ENCODE measurements at regions not wholly inside any gene's neighbourhood (a gene's known extent, or its start where the extent isn't known, plus 50 kb on each side); places are given as distances from the start of the nearest gene placed in this dataset.

DNA sequence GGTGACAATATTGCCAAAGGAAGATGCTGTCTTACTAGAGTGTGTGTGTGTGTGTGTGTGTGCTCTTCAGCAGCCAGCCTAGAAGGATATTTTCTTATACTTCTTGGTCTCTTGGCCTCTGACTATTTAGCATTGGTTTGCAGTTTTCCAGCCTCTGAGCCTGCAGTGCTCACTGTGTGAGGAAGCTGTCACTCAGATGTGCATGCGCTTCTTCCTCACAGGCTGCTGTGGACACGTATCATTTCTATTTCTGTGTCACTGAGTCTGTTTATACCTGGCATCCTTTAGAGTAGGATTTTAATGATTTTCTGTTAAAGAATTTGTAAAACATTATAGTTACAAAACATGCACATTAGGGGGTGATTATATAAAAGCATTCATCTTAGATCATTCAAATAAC is 83.3 kb downstream of the ALDH8A1 start:
- H3K27me3 Mint-ChIP-seq, result no peaks in the 10 kb centered on the region
- H3K27ac Mint-ChIP-seq, result no peak overlapping the region
- H3K4me3 Mint-ChIP-seq (ENCODE audit: low read depth), result no peak overlapping the region
- TF ChIP-seq, protein P1, sequence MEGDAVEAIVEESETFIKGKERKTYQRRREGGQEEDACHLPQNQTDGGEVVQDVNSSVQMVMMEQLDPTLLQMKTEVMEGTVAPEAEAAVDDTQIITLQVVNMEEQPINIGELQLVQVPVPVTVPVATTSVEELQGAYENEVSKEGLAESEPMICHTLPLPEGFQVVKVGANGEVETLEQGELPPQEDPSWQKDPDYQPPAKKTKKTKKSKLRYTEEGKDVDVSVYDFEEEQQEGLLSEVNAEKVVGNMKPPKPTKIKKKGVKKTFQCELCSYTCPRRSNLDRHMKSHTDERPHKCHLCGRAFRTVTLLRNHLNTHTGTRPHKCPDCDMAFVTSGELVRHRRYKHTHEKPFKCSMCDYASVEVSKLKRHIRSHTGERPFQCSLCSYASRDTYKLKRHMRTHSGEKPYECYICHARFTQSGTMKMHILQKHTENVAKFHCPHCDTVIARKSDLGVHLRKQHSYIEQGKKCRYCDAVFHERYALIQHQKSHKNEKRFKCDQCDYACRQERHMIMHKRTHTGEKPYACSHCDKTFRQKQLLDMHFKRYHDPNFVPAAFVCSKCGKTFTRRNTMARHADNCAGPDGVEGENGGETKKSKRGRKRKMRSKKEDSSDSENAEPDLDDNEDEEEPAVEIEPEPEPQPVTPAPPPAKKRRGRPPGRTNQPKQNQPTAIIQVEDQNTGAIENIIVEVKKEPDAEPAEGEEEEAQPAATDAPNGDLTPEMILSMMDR (IDR thresholded peaks at IDR 0.05; ENCODE audit: unreplicated experiment), result no peak
- DNase-seq (ENCODE audit: low spot score, unreplicated experiment), result no peak
- no peaks in the 10 kb centered on the region for H3K9me3 Mint-ChIP-seq (ENCODE audit: low read depth)
- H3K36me3 Mint-ChIP-seq (ENCODE audit: insufficient read depth), result no peaks in the 10 kb centered on the region
- peaks cover 3% of the 10 kb centered on the region for H3K4me1 Mint-ChIP-seq (ENCODE audit: low read depth)

DNA sequence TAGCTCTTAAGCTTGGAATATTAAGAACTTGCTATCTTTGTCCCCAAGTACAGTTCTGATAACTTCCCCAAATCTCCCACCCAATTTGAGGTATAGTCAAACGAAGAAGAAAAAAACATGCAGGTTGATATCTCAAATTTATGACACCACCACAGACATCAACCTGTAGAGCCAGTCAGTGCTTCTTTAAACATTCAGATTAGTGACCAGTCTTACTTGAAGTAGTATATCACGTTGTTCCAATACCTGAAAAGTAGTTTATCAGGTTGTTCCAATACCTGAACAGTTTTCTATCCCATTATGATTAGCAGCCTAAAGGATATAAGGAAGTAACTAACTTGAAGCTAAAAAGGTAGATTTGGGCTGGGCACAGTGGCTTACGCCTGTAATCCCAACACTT is 85.3 kb downstream of the ALDH8A1 start:
- Mint-ChIP-seq H3K36me3 (ENCODE audit: insufficient read depth) (no peaks in the 10 kb centered on the region), H3K9me3 (ENCODE audit: low read depth) (no peaks in the 10 kb centered on the region), H3K27me3 (no peaks in the 10 kb centered on the region), H3K4me1 (ENCODE audit: low read depth) (peaks cover 3% of the 10 kb centered on the region), H3K4me3 (ENCODE audit: low read depth) (no peak overlapping the region), H3K27ac (no peak overlapping the region)
- no peak for DNase-seq (ENCODE audit: low spot score, unreplicated experiment)
- TF ChIP-seq, protein P1 (IDR thresholded peaks at IDR 0.05; ENCODE audit: unreplicated experiment), result no peak

DNA sequence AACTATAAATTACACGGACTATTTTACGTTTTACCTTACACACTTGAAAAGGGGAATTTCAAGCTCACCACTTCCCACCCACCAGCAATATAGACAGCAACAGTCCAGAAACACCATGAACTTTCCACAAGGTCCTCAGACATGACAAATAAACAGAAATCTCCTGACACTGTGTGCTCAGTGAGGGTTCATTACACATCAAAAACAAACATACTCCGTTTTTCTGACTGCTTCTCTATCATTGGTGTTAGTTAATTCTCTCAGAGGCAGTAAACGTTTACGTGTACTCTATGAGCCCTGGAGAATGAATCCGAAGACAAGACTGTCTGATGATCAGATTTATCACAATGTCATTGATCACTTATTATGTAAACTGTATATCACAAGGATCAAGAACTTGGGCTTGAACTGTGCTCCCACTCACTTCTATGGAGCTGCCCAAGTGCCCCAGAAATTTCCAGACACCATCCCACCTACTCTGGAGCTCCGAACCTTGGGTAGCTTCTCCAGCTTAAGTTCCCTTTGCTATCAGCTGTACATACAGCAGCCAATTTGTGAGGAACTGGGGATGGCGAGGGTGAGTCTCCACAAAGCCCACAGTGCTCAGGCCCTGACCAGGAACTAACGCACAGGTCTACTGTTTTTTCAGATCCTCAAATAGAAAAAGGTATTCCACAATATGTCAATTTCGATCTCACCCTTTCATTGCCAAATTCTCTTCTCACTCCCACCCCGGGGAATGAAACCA is 86.0 kb downstream of the ALDH8A1 start:
- no peak for DNase-seq (ENCODE audit: low spot score, unreplicated experiment)
- no peaks in the 10 kb centered on the region for H3K9me3 Mint-ChIP-seq (ENCODE audit: low read depth)
- H3K4me3 Mint-ChIP-seq (ENCODE audit: low read depth), result no peak overlapping the region
- TF ChIP-seq, protein P1 (IDR thresholded peaks at IDR 0.05; ENCODE audit: unreplicated experiment), result no peak
- H3K36me3 Mint-ChIP-seq (ENCODE audit: insufficient read depth), result no peaks in the 10 kb centered on the region
- no peak overlapping the region for H3K27ac Mint-ChIP-seq
- H3K27me3 Mint-ChIP-seq, result no peaks in the 10 kb centered on the region
- H3K4me1 Mint-ChIP-seq (ENCODE audit: low read depth), result peaks cover 3% of the 10 kb centered on the region

DNA sequence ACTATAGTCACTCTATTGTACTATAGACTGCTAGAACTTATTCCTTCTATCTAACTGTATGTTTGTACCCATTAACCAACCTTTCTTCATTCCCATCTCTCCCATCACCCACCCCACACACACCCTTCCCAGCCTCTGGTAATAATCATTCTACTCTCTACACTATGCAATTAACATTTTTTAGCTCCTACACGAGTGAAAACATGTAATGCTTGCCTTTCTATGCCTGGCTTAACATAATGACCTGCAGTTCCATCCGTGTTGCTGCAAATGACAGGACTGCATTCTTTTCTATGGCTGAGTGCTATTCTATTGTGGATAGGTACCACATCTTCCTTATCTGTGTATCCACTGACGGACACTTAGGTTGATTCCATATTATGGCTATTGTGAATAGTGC is 95.5 kb downstream of the ALDH8A1 start:
- H3K4me3 Mint-ChIP-seq (ENCODE audit: low read depth), result no peak overlapping the region
- H3K9me3 Mint-ChIP-seq (ENCODE audit: low read depth), result no peaks in the 10 kb centered on the region
- no peak overlapping the region for H3K27ac Mint-ChIP-seq
- peaks cover 11% of the 10 kb centered on the region for H3K4me1 Mint-ChIP-seq (ENCODE audit: low read depth)
- TF ChIP-seq, protein P1 (IDR thresholded peaks at IDR 0.05; ENCODE audit: unreplicated experiment), result no peak
- no peaks in the 10 kb centered on the region for H3K36me3 Mint-ChIP-seq (ENCODE audit: insufficient read depth)
- no peaks in the 10 kb centered on the region for H3K27me3 Mint-ChIP-seq
- no peak for DNase-seq (ENCODE audit: low spot score, unreplicated experiment)

DNA sequence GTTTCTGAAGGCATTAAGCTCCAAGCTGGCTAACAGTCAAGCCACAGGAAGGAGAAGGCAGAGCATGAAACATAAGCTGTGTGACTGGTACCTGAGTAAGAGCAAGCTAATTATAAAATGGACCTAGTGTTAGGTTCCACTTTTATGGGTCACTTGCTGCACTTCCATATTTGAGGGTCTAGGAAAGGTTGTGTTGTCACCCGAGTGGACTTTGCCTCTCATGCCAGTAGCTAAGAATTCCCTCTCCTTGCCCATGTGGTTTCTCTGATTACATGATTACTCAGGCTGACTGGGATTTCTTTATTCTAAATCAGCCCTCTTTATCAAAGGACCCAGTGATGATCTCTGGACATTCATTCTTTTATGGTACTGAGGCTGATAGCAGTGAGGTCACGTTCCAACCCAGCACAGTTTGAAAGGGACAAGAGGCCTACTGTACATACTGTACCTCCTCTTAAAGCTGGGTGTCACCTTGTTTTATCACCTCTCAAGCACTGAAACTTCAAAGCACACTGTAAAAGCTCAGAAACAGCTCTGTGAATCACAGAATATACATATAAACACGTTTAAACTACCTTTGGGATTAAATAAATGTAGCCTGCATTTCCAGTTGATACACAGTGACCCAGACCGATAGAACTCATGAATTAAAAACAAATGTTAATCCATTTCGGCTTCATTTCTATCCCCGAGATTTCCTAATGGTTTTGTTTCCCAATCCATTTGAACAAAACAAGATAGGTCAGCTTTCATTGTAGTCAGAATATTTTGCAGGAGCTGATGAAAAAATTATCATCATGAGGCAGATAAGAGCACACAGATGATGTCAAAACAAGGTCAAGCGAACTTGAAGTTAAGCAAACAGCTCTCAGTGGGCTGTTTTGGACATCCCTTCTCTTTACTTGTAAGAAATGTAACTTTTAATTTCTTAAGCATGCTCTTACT is 96.5 kb downstream of the ALDH8A1 start:
- H3K36me3 Mint-ChIP-seq (ENCODE audit: insufficient read depth), result no peaks in the 10 kb centered on the region
- H3K27me3 Mint-ChIP-seq, result no peaks in the 10 kb centered on the region
- TF ChIP-seq, protein P1 (IDR thresholded peaks at IDR 0.05; ENCODE audit: unreplicated experiment), result no peak
- H3K4me3 Mint-ChIP-seq (ENCODE audit: low read depth), result no peak overlapping the region
- no peak for DNase-seq (ENCODE audit: low spot score, unreplicated experiment)
- H3K27ac Mint-ChIP-seq, result no peak overlapping the region
- H3K9me3 Mint-ChIP-seq (ENCODE audit: low read depth), result no peaks in the 10 kb centered on the region
- peaks cover 11% of the 10 kb centered on the region for H3K4me1 Mint-ChIP-seq (ENCODE audit: low read depth)
